ENCODE measurements at regions not wholly inside any gene's neighbourhood (a gene's known extent, or its start where the extent isn't known, plus 50 kb on each side); places are given as distances from the start of the nearest gene placed in this dataset.

DNA sequence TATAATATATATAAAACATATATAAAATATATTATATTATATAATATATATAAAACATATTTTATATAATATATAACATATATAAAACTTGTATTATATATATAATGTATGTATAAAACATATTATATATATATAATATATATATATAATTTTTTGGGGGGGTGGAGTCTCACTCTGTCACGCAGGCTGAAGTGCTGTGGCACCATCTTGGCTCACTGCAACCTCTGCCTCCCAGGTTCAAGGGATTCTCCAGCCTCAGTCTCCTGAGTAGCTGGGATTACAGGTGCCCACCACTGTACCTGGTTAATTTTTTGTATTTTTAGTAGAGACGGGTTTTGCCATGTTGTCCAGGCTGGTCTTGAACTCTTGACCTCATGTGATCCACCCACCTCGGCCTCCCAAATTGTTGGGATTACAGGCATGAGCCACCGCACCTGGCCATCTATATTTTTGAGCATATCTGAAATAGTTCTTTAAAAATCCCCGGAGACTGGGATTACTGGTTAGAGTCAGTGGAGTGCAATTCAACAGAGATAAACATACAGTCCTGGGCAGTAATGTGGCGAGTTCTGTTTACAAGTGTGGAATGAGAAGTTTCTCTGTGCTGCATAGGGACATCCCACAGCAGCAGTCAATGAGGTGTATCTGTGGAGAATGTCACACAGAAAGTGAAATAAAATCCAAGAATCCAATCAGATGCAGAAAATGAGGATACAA lies 208.4 kb downstream of the MYCN start:
- TF ChIP-seq, protein P1, sequence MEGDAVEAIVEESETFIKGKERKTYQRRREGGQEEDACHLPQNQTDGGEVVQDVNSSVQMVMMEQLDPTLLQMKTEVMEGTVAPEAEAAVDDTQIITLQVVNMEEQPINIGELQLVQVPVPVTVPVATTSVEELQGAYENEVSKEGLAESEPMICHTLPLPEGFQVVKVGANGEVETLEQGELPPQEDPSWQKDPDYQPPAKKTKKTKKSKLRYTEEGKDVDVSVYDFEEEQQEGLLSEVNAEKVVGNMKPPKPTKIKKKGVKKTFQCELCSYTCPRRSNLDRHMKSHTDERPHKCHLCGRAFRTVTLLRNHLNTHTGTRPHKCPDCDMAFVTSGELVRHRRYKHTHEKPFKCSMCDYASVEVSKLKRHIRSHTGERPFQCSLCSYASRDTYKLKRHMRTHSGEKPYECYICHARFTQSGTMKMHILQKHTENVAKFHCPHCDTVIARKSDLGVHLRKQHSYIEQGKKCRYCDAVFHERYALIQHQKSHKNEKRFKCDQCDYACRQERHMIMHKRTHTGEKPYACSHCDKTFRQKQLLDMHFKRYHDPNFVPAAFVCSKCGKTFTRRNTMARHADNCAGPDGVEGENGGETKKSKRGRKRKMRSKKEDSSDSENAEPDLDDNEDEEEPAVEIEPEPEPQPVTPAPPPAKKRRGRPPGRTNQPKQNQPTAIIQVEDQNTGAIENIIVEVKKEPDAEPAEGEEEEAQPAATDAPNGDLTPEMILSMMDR (IDR thresholded peaks at IDR 0.05) = no peak
- no peak for TF ChIP-seq POLR2A (IDR thresholded peaks at IDR 0.05)
